HL-60 (cell line): ENCODE measurements at regions not wholly inside any gene's neighbourhood (a gene's known extent, or its start where the extent isn't known, plus 50 kb on each side); places are given as distances from the start of the nearest gene placed in this dataset.

ENCODE experiments used
- DNase-seq, 2 experiments: peaks; one replicate each; pipeline ENCODE4 v3.0.0-alpha.2; 2010 to 2020; ENCODE audit warnings: low read depth in 1 of 2, low spot score in 1 of 2
- H3K27ac ChIP-seq: fragments of 250-450 bp; sonication (Bioruptor Pico); replicated peaks from 2 replicates; pipeline ENCODE4 v1.5.1; 2020; ENCODE audit warnings: mild to moderate bottlenecking, moderate library complexity
- H3K27me3 ChIP-seq: fragments of 250-450 bp; sonication (Bioruptor Pico); 2 replicates; pipeline ENCODE4 v1.5.1; 2021; ENCODE audit warnings: mild to moderate bottlenecking, moderate library complexity; ENCODE audit not compliant: insufficient read depth, poor library complexity, severe bottlenecking
- H3K4me3 ChIP-seq: replicated peaks from 2 replicates; pipeline ENCODE4 v1.5.1; 2011; ENCODE audit warnings: mild to moderate bottlenecking, control low read depth, low read length; ENCODE audit not compliant: insufficient read depth
- CTCF ChIP-seq: IDR thresholded peaks from one replicate; pipeline ENCODE4 v1.5.1; 2011; ENCODE audit warnings: low read length, control low read depth, inconsistent platforms; ENCODE audit not compliant: insufficient read depth
- GABPA ChIP-seq: IDR thresholded peaks from 2 replicates; pipeline ENCODE4 v1.6.1; 2012; ENCODE audit warnings: low read depth
- POLR2AphosphoS5 ChIP-seq: IDR thresholded peaks from 2 replicates; pipeline ENCODE4 v1.6.1; 2012; ENCODE audit warnings: low read depth
- REST ChIP-seq: IDR thresholded peaks from 2 replicates; pipeline ENCODE4 v1.6.1; 2012; ENCODE audit warnings: low read depth; ENCODE audit not compliant: insufficient replicate concordance
- SPI1 ChIP-seq: IDR thresholded peaks from 2 replicates; pipeline ENCODE4 v1.6.1; 2012; ENCODE audit warnings: low read depth, mild to moderate bottlenecking, borderline replicate concordance

GRCh38 chr3:81022339-81022738 is 739.1 kb downstream of the GBE1 start:
- Histone ChIP-seq H3K27ac (no peak overlapping the region), H3K4me3 (no peak overlapping the region), H3K27me3 (no peaks in the 10 kb centered on the region)
- DNase-seq = no peak
- no peak for TF ChIP-seq POLR2AphosphoS5

GRCh38 chr3:81013360-81013759 is 748.1 kb downstream of the GBE1 start:
- no peaks in the 10 kb centered on the region for H3K27me3 ChIP-seq
- no peak overlapping the region for H3K27ac ChIP-seq
- TF ChIP-seq GABPA (no peak), SPI1 (no peak), REST (no peak), CTCF (no peak), POLR2AphosphoS5 (no peak)
- no peak for DNase-seq
- H3K4me3 ChIP-seq = no peak overlapping the region

- DNase-seq = no peak
- no peaks in the 10 kb centered on the region for H3K27me3 ChIP-seq
- no peak overlapping the region for H3K4me3 ChIP-seq
- H3K27ac ChIP-seq = no peak overlapping the region
- TF ChIP-seq CTCF (no peak), GABPA (no peak), SPI1 (no peak), REST (no peak)
These were observed 755.5 kb downstream of the GBE1 start for GRCh38 chr3:81005992-81006391.

- no peak overlapping the region for H3K27ac ChIP-seq
- TF ChIP-seq REST (no peak), POLR2AphosphoS5 (no peak), GABPA (no peak), SPI1 (no peak), CTCF (no peak)
- H3K4me3 ChIP-seq = no peak overlapping the region
- no peaks in the 10 kb centered on the region for H3K27me3 ChIP-seq
- no peak for DNase-seq
These were observed 757.6 kb downstream of the GBE1 start for GRCh38 chr3:81003817-81004216.
